Sigmoid colon (tissue), 6 donors: ENCODE measurements at regions not wholly inside any gene's neighbourhood (a gene's known extent, or its start where the extent isn't known, plus 50 kb on each side); places are given as distances from the start of the nearest gene placed in this dataset.

ENCODE experiments used
- DNase-seq: peaks from one replicate; pipeline ENCODE4 v3.0.0-alpha.2; 2019
- H3K27ac ChIP-seq, 4 donors: fragments of 200-600 bp; sonication (generic); one replicate each; pipeline ENCODE4 v1.5.1; 2016 to 2019; ENCODE audit warnings: mild to moderate bottlenecking in 1 of 4
- H3K27me3 ChIP-seq, 3 donors: fragments of 200-600 bp; sonication (generic); one replicate each; pipeline ENCODE4 v1.5.1; 2019; ENCODE audit warnings: mild to moderate bottlenecking in 1 of 3
- H3K36me3 ChIP-seq, 4 donors: fragments of 200-600 bp; sonication (generic); one replicate each; pipeline ENCODE4 v1.5.1; 2016 to 2019
- H3K4me1 ChIP-seq, 4 donors: fragments of 200-600 bp; sonication (generic); one replicate each; pipeline ENCODE4 v1.5.1; 2017 to 2019
- H3K4me3 ChIP-seq, 4 donors: fragments of 200-600 bp; sonication (generic); one replicate each; pipeline ENCODE4 v1.5.1; 2017 to 2019; ENCODE audit warnings: mild to moderate bottlenecking in 2 of 4, moderate library complexity in 1 of 4
- H3K9me3 ChIP-seq, 4 donors: fragments of 200-600 bp in 3 of 4; sonication (generic) in 3 of 4; one replicate each; pipeline versions ENCODE4 v1.5.1 to v1.6.1; 2013 to 2019
- CTCF ChIP-seq, 4 experiments: fragments of 450-650 bp in 3 of 4; fragments of 200-600 bp in 1 of 4; IDR thresholded peaks; one replicate each; pipeline ENCODE4 v1.5.1; 2016 to 2019; ENCODE audit warnings: antibody characterized with exemption in 4 of 4, mild to moderate bottlenecking in 3 of 4, moderate library complexity in 2 of 4
- EP300 ChIP-seq, 4 donors: sonication (generic); formaldehyde crosslinking; IDR thresholded peaks; one replicate each; pipeline ENCODE4 v1.6.1; 2017; ENCODE audit warnings: antibody characterized with exemption in 4 of 4
- POLR2A ChIP-seq, 2 donors: fragments of 450-650 bp; IDR thresholded peaks; one replicate each; pipeline ENCODE4 v1.6.1; 2016; ENCODE audit warnings: antibody characterized with exemption in 2 of 2, mild to moderate bottlenecking in 2 of 2, moderate library complexity in 2 of 2
- POLR2AphosphoS5 ChIP-seq, 4 donors: sonication (generic); formaldehyde crosslinking; IDR thresholded peaks; one replicate each; pipeline ENCODE4 v1.6.1; 2017; ENCODE audit warnings: antibody characterized with exemption in 4 of 4
- WGBS, 2 donors: extraction: QIAGEN DNeasy Blood & Tissue Kit; methylation state at CpG; one replicate each; pipeline ENCODE4 v1.1.7; 2013; 5-methylcytosine and 5-hydroxymethylcytosine counted together
- intact Hi-C: fragments of 100-400 bp; cut with DNase I; formaldehyde crosslinking; loops from one replicate; pipeline ENCODE4 v1.15.1; 2023
- donor health status: healthy with polysubstance abuse.
- donor health status: healthy.

- intact Hi-C loops = loop anchor here (1.0 kb wide), 1 partner anchor 389 kb away; no protein-coding TSS in a partner anchor
These were observed 141.2 kb upstream of the CTAGE1 start for GRCh38 chr18:22558945-22559385.

GRCh38 chr18:22559414-22560274 is 141.9 kb upstream of the CTAGE1 start:
- H3K4me3 ChIP-seq = peak overlapping the region; percentile 28 to 67 (median 61)
- peak in 3 of 4 donors; percentile 10 to 18 (median 12) for TF ChIP-seq POLR2AphosphoS5 (IDR thresholded peaks at IDR 0.05)
- no peak for TF ChIP-seq EP300 (IDR thresholded peaks at IDR 0.05)
- TF ChIP-seq CTCF (IDR thresholded peaks at IDR 0.05) = peak; percentile 6 to 27 (median 13)
- no peak for TF ChIP-seq POLR2A (IDR thresholded peaks at IDR 0.05)
- peaks cover 0 to 23% (median 13%) of the 10 kb centered on the region in 4 donors for H3K4me1 ChIP-seq
- DNase-seq = peak; percentile 73
- H3K9me3 ChIP-seq = no peaks in the 10 kb centered on the region
- H3K27me3 ChIP-seq = no peaks in the 10 kb centered on the region
- peak overlapping the region; percentile 71 to 92 (median 82) for H3K27ac ChIP-seq
- 1 to 2% methylated on average over 63 of the region's 63 CpGs for WGBS, 2 donors
- intact Hi-C loops = loop anchor here (1.0 to 10.0 kb wide), 4 partner anchors 235 to 652 kb away; no protein-coding TSS in a partner anchor
- no peaks in the 10 kb centered on the region for H3K36me3 ChIP-seq

More at GRCh38 chr18:22558945-22559385, 141.2 kb upstream of the CTAGE1 start:
- peak; percentile 66 for DNase-seq
- peak overlapping the region; percentile 71 to 92 (median 82) for H3K27ac ChIP-seq
- TF ChIP-seq EP300 (IDR thresholded peaks at IDR 0.05) = no peak
- peak in 1 of 4 donors; percentile 45 for TF ChIP-seq POLR2AphosphoS5 (IDR thresholded peaks at IDR 0.05)
- no peaks in the 10 kb centered on the region for H3K9me3 ChIP-seq
- H3K27me3 ChIP-seq = no peaks in the 10 kb centered on the region
- H3K36me3 ChIP-seq = no peaks in the 10 kb centered on the region
- H3K4me1 ChIP-seq = peaks cover 0 to 23% (median 13%) of the 10 kb centered on the region in 4 donors
- H3K4me3 ChIP-seq = peak overlapping the region; percentile 28 to 67 (median 61)
- WGBS, 2 donors = 2 to 6% methylated on average over 28 of the region's 28 CpGs

GRCh38 chr18:22560275-22560610 is 142.5 kb upstream of the CTAGE1 start:
- WGBS, 2 donors = 19 to 21% methylated on average over 8 of the region's 8 CpGs
- intact Hi-C loops = loop anchor here (5.0 to 10.0 kb wide), 3 partner anchors 235 to 653 kb away; no protein-coding TSS in a partner anchor
- TF ChIP-seq POLR2AphosphoS5 (IDR thresholded peaks at IDR 0.05) (no peak), POLR2A (IDR thresholded peaks at IDR 0.05) (no peak), EP300 (IDR thresholded peaks at IDR 0.05) (no peak), CTCF (IDR thresholded peaks at IDR 0.05) (no peak)

GRCh38 chr18:22560797-22561196 is 143.1 kb upstream of the CTAGE1 start:
- TF ChIP-seq POLR2A (IDR thresholded peaks at IDR 0.05) (no peak), CTCF (IDR thresholded peaks at IDR 0.05) (no peak)
- peak overlapping the region in 1 of 4 donors; percentile 92 for H3K27ac ChIP-seq

More at GRCh38 chr18:22560275-22560610, 142.5 kb upstream of the CTAGE1 start:
- peaks cover 0 to 23% (median 13%) of the 10 kb centered on the region in 4 donors for H3K4me1 ChIP-seq
- no peak for DNase-seq
- no peaks in the 10 kb centered on the region for H3K9me3 ChIP-seq
- peak overlapping the region; percentile 71 to 92 (median 82) for H3K27ac ChIP-seq
- H3K36me3 ChIP-seq = no peaks in the 10 kb centered on the region
- no peaks in the 10 kb centered on the region for H3K27me3 ChIP-seq
- H3K4me3 ChIP-seq = peak overlapping the region; percentile 28 to 67 (median 61)

GRCh38 chr18:22563164-22563583 is 145.5 kb upstream of the CTAGE1 start:
- DNase-seq = no peak
- peak in 3 of 4 experiments; percentile 65 to 76 (median 68) for TF ChIP-seq CTCF (IDR thresholded peaks at IDR 0.05)
- TF ChIP-seq POLR2A (IDR thresholded peaks at IDR 0.05) = no peak
- no peak for TF ChIP-seq EP300 (IDR thresholded peaks at IDR 0.05)
- TF ChIP-seq POLR2AphosphoS5 (IDR thresholded peaks at IDR 0.05) = peak in 3 of 4 donors; percentile 41 to 63 (median 43)
- WGBS, 2 donors = 3 to 7% methylated on average over 6 of the region's 6 CpGs
- H3K27ac ChIP-seq = no peak overlapping the region
- H3K27me3 ChIP-seq = no peaks in the 10 kb centered on the region
- peaks cover 0 to 23% (median 9%) of the 10 kb centered on the region in 4 donors for H3K4me1 ChIP-seq
- intact Hi-C loops = loop anchor here (5.0 to 10.0 kb wide), 3 partner anchors 238 to 656 kb away; no protein-coding TSS in a partner anchor
- no peak overlapping the region for H3K4me3 ChIP-seq
- no peaks in the 10 kb centered on the region for H3K9me3 ChIP-seq
- no peaks in the 10 kb centered on the region for H3K36me3 ChIP-seq

More at GRCh38 chr18:22560797-22561196, 143.1 kb upstream of the CTAGE1 start:
- 63 to 92% methylated on average over 1 of the region's 1 CpG for WGBS, 2 donors
- Histone ChIP-seq H3K27me3 (no peaks in the 10 kb centered on the region), H3K4me1 (peaks cover 0 to 23% (median 13%) of the 10 kb centered on the region in 4 donors), H3K36me3 (no peaks in the 10 kb centered on the region), H3K4me3 (no peak overlapping the region), H3K9me3 (no peaks in the 10 kb centered on the region)
- intact Hi-C loops = loop anchor here (5.0 to 10.0 kb wide), 3 partner anchors 236 to 653 kb away; no protein-coding TSS in a partner anchor
- no peak for DNase-seq
